Suppressor macrophage (primary cell): ENCODE measurements at regions not wholly inside any gene's neighbourhood (a gene's known extent, or its start where the extent isn't known, plus 50 kb on each side); places are given as distances from the start of the nearest gene placed in this dataset.
A peak's percentile ranks its signal among the peaks of the same experiment; 100 is the strongest.

Experiments
- DNase-seq, 4 experiments: peaks; one replicate each; pipeline ENCODE4 v3.0.0-alpha.2; 2020 to 2022

GRCh38 chr6:41451515-41452163 lies 94.5 kb upstream of the FOXP4 start:
- no peak for DNase-seq

- DNase-seq = no peak
Measured at GRCh38 chr6:41452763-41453162, 93.4 kb upstream of the FOXP4 start.

- DNase-seq = no peak
Measured at GRCh38 chr6:41453244-41453643, 92.9 kb upstream of the FOXP4 start.

- DNase-seq = no peak
Measured at GRCh38 chr6:41454189-41454789, 91.9 kb upstream of the FOXP4 start.

- no peak for DNase-seq
Measured at GRCh38 chr6:41455410-41455809, 90.8 kb upstream of the FOXP4 start.

- no peak for DNase-seq
Measured at GRCh38 chr6:41455818-41456217, 90.4 kb upstream of the FOXP4 start.

GRCh38 chr6:41457303-41457670 lies 88.9 kb upstream of the FOXP4 start:
- no peak for DNase-seq

- DNase-seq = no peak
Measured at GRCh38 chr6:41459738-41460137, 86.4 kb upstream of the FOXP4 start.

GRCh38 chr6:41460742-41461336 lies 85.3 kb upstream of the FOXP4 start:
- DNase-seq = peak in 1 of 4 experiments; percentile 13

GRCh38 chr6:41462033-41462432 lies 84.1 kb upstream of the FOXP4 start:
- DNase-seq = no peak

GRCh38 chr6:41463062-41463930 lies 82.9 kb upstream of the FOXP4 start:
- peak; percentile 73 to 86 (median 77) for DNase-seq

- no peak for DNase-seq
Measured at GRCh38 chr6:41464019-41464418, 82.2 kb upstream of the FOXP4 start.

- no peak for DNase-seq
Measured at GRCh38 chr6:41464481-41464880, 81.7 kb upstream of the FOXP4 start.

GRCh38 chr6:41466437-41466990 lies 79.7 kb upstream of the FOXP4 start:
- peak; percentile 17 to 72 (median 48) for DNase-seq

GRCh38 chr6:41467061-41467460 lies 79.1 kb upstream of the FOXP4 start:
- no peak for DNase-seq

GRCh38 chr6:41467627-41468404 lies 78.4 kb upstream of the FOXP4 start:
- no peak for DNase-seq

- no peak for DNase-seq
Measured at GRCh38 chr6:41469156-41470028, 76.8 kb upstream of the FOXP4 start.

GRCh38 chr6:41470029-41470330 lies 76.2 kb upstream of the FOXP4 start:
- DNase-seq = peak in 1 of 4 experiments; percentile 11

GRCh38 chr6:41470331-41471063 lies 75.7 kb upstream of the FOXP4 start:
- DNase-seq = peak; percentile 63 to 77 (median 73)

- DNase-seq = no peak
Measured at GRCh38 chr6:41471064-41471895, 74.9 kb upstream of the FOXP4 start.
